ENCODE measurements at regions not wholly inside any gene's neighbourhood (a gene's known extent, or its start where the extent isn't known, plus 50 kb on each side); places are given as distances from the start of the nearest gene placed in this dataset.

DNA sequence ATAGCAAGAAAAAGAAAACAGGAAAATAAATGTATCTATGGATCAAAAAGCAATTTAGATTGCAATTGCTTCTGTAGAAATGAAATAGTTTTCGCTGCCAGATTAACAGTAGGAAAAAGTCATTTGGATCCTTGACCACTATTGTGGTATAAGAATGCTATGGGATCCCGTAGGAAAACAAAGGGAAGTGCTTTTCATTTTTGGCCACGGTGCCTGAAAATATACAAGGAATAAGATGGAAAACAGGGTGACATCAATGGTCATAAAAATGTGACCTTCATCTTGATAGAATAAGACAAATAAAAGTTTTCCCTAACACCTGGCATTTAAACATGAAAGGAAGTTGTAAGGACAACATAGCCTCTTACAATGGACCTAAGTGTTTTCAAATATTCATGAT, 622.8 kb downstream of the DACH1 start:
- TF ChIP-seq CTCF (IDR thresholded peaks at IDR 0.05), result no peak
- peak overlapping the region in 1 of 10 donors; percentile 36 for H3K27ac ChIP-seq
- no peak for DNase-seq
- ATAC-seq, result peak in 1 of 8 donors; percentile 33
- peaks cover 0 to 40% (median 8%) of the 10 kb centered on the region in 9 donors for H3K4me1 ChIP-seq
- intact Hi-C loops (cut with DNase I), result loop anchor here in 4 of 10 donors (2.0 to 10.0 kb wide), 3 partner anchors 29 to 631 kb away; no protein-coding TSS in a partner anchor
- H3K4me3 ChIP-seq, result no peak overlapping the region
- H3K27me3 ChIP-seq, result no peaks in the 10 kb centered on the region
- 46 to 61% methylated on average over 3 of the region's 3 CpGs for WGBS, 2 donors
- H3K9me3 ChIP-seq, result no peaks in the 10 kb centered on the region
- H3K36me3 ChIP-seq, result no peaks in the 10 kb centered on the region

DNA sequence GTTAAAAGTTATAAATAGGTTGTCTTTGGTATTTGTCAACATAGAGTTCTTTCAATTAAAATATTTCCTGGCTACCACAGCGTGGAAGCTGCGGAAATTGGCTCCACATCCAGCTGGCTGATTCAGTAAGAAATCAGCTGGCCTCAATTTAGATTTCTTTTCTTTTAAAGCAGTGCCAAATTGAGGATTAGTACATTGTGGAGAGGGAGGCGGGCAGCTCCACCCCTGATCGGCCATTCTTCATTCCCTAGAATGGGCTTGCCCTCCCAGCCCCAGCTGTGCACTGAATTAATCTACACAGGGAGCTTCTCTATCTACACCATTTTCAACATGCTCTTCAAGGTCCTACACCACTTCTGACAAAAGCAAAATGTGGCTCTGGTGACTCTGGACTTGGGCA, 624.8 kb downstream of the DACH1 start:
- Histone ChIP-seq H3K4me1 (peaks cover 0 to 35% (median 8%) of the 10 kb centered on the region in 9 donors), H3K4me3 (no peak overlapping the region), H3K36me3 (no peaks in the 10 kb centered on the region), H3K27me3 (no peaks in the 10 kb centered on the region), H3K27ac (peak overlapping the region in 2 of 10 donors; percentile 39 to 46), H3K9me3 (no peaks in the 10 kb centered on the region)
- no peak for TF ChIP-seq CTCF (IDR thresholded peaks at IDR 0.05)
- ATAC-seq, result peak in 7 of 8 donors; percentile 17 to 64 (median 50)
- intact Hi-C loops (cut with DNase I), result loop anchor here in 3 of 10 donors (10.0 kb wide), 2 partner anchors 223 to 633 kb away; no protein-coding TSS in a partner anchor
- WGBS, 2 donors, result 28 to 54% methylated on average over 4 of the region's 4 CpGs
- DNase-seq, result peak in 1 of 2 donors; percentile 8

DNA sequence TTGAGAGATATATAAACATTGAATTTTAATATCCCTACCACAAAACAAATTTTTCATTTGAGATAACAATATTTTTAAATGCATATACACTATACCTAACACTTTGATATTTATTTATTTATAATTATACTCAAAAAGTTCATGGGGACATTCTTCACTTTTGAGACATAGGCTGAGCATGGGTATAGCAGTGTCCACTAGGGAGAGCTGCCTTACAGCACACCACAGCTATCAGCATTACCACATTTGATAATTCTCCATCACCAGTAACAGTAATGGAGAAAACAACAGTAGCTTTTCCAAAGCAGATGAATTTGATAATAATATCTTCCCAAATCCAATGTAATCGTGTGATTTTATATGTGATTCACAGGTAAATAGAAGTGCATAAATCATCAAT, 626.1 kb downstream of the DACH1 start:
- 58 to 63% methylated on average over 1 of the region's 1 CpG for WGBS, 2 donors
- DNase-seq (no peak), ATAC-seq (peak in 6 of 8 donors; percentile 53 to 80 (median 66))
- Histone ChIP-seq H3K4me1 (peaks cover 0 to 35% (median 8%) of the 10 kb centered on the region in 9 donors), H3K27ac (no peak overlapping the region), H3K27me3 (no peaks in the 10 kb centered on the region), H3K9me3 (no peaks in the 10 kb centered on the region), H3K4me3 (no peak overlapping the region), H3K36me3 (no peaks in the 10 kb centered on the region)
- intact Hi-C loops (cut with DNase I), result loop anchor here in 3 of 10 donors (2.0 to 10.0 kb wide), 3 partner anchors 224 to 638 kb away; no protein-coding TSS in a partner anchor
- peak in 8 of 9 donors; percentile 36 to 72 (median 48) for TF ChIP-seq CTCF (IDR thresholded peaks at IDR 0.05)

DNA sequence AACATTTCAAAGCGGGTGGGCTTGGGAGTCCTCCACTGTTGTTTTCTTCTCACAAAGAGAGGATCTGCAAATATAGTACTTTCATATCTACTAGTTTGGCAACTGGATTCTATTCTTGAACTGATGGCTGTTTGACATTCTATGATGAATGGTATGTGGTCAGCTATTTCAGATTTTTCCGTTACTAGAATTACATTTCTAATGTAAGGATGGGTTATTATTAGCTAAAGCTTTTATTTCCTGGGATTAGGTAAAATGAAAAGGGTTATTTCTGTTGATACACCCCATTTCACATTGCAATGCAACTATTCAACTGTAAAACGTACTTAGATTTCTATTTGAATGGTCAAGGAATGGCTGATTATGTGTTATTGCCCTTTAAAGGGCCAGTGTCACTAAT, 629.7 kb downstream of the DACH1 start:
- intact Hi-C loops (cut with DNase I), result no loop called here
- H3K4me3 ChIP-seq, result no peak overlapping the region
- 40 to 54% methylated on average over 3 of the region's 3 CpGs for WGBS, 2 donors
- H3K4me1 ChIP-seq, result peaks cover 0 to 14% (median 4%) of the 10 kb centered on the region in 9 donors
- ATAC-seq (no peak), DNase-seq (no peak)
- H3K36me3 ChIP-seq, result no peaks in the 10 kb centered on the region
- no peaks in the 10 kb centered on the region for H3K27me3 ChIP-seq
- no peak overlapping the region for H3K27ac ChIP-seq
- H3K9me3 ChIP-seq, result no peaks in the 10 kb centered on the region
- no peak for TF ChIP-seq CTCF (IDR thresholded peaks at IDR 0.05)
